GM21423 (cell line): ENCODE measurements at regions not wholly inside any gene's neighbourhood (a gene's known extent, or its start where the extent isn't known, plus 50 kb on each side); places are given as distances from the start of the nearest gene placed in this dataset.
"Not testable (repeated sequence)": the region's sequence is repeated elsewhere in the genome, so short reads cannot be mapped to it uniquely, and the experiment has no call there.

Experiments used
- ATAC-seq: cut with Tn5 transposase; IDR thresholded peaks from one replicate; pipeline ENCODE4 v1.9.1; 2021; ENCODE audit warnings: mild to moderate bottlenecking, moderate library complexity; ENCODE audit not compliant: unreplicated experiment

DNA sequence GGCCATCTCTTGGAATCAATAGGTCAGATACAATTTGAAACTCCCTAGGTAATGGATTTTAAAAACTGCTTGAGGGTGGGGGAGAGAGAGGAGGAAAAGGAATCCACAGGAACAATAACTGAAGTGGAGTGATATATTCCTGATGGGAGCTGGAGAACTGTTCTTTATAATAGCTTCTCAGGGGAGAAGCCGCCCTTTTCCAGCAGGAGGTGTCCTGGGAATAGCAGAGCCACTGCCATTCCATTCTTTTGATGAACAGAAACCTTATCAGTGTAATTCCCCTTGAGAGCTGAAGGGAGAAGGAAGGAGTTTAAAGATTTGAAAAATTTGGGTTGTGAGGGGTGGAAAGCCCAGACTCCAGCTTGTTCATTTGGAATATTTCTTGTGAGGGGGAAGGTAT, 504.9 kb upstream of the DPH6 start:
- ATAC-seq = no peak

DNA sequence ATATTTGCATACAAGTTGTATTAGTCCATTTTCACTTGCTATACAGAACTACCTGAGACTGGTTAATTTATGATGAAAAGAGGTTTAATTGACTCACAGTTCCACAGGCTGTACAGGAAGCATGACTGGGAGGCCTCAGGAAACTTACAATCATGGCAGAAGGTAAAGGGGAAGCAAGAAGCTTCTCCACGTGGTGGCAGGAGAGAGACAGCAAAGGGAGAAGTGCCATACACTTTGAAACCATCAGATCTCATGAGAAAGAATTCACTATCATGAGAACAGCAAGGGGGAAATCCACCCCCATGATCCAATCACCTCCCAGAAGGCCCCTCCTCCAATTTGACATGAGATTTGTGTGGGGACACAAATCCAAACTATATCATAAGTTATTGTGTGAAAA, 506.7 kb upstream of the DPH6 start:
- ATAC-seq = not testable (repeated sequence)

DNA sequence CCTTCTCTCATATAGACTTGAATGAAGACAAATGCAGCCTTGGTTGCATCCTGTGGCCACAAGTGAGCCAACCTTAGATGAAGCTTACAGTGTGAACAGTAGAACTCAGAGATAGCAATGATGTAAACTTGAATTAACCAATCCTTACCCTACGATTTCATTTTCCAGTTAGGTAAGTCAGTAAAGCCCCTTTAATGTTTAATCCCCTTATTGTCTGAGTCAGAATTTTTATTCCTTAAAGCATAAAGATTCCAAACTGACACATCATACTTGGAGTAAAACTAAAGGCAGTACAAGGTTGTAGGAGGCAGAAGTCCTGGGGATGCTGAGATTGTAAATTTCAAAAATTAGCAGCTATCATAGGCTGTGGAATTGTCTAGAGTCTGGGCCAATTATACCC, 507.8 kb upstream of the DPH6 start:
- no peak for ATAC-seq

DNA sequence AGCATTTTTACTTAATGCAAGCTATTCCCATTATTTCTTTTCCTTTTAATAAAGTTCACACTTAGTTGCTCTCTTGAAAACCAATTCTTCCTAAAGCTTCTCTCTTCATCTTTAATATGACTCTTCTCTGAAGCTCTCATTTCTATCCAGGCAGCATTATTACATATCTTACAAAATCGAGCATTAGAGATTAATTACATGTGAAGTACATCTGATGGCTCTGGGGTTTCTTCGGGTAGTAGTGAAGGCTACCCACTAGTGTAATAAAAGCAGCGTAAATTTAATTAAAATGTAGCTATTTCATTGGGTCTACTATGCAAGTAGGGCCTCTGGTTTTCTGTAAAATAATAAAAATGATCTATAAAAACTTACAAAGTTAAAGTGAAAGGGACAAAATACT, 513.6 kb upstream of the DPH6 start:
- ATAC-seq = no peak

DNA sequence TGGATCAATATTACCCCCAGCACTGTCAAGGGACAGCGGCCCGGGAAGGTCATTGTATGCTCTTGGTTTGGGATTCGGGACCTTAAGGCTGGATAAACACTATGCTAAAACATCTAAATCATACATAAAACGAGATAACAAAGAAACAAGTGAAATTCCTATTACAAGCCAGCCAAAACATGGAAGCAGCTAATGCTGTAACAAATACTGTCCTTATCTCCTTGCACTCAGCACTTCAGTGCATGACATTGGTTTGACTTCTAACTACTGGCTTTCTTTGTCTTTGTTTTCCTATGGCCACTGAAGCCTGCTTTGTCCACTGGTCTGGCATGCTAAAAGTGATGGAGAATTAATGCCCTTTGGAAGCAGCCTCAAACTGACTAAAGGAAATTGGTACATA, 516.4 kb upstream of the DPH6 start:
- no peak for ATAC-seq

GRCh38 chr15:36066757-36067156, 512.7 kb upstream of the CDIN1 start:
- ATAC-seq = no peak

DNA sequence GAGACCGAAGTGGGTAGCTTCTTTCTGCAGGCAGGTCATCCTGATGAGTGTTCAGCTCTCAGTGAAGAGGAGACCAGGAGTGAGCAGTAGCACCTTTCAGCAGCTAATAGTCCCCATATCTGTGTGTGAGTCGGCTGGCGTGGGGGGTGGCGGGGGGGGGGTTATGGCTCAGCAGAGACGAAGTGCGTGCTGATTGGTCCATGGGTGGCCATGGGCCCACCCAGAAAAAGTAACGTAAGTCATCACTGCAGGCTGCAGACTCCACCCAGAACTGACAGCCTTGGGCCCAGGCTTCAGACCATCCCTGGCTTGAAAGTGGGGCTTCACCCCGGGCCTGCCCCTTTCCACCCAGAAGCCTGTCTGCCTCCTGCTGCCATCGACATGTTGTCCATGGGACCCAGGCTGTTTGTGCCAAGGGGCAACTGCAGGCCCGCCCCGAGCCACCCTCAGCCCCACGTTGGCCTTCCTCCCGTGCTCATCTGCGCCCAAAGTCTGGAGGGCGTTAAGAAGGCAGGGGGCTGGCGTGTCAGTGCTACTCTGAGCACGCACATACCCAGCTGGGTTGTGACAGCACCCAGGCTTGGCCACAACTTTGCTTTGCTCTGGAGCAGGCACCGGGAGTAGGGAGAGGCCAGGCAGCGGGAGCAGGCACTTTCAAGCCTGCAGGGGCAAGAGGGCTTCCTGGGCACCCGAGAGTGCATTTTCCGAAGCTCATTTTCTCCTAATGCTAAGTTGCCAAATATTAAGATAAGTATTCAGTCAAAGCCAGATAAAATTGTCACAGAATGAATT, 511.7 kb upstream of the CDIN1 start:
- no peak for ATAC-seq

- ATAC-seq = no peak
Observed at GRCh38 chr15:36075333-36075732, 504.1 kb upstream of the CDIN1 start.

- ATAC-seq = no peak
Observed at GRCh38 chr15:36079021-36079420, 500.4 kb upstream of the CDIN1 start.

DNA sequence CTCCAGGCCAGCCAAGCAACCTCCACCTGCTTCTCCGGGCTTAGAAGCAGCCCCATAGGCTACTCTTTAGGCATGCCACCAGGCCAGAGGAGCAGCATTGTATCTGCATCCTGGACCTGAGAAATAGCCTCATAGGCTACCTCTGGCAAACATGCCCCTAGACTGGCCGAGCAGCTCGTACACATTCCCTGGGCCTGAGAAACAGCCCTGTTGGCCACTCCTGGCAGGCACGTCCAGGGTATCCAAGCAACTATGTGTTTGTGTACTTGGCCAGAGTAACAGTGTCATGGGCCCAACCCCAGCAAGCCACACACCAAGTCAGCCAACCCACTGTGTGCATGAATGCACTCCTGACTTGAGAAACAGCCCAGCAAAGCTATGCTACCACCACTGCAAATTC, 498.7 kb upstream of the CDIN1 start:
- ATAC-seq = no peak

DNA sequence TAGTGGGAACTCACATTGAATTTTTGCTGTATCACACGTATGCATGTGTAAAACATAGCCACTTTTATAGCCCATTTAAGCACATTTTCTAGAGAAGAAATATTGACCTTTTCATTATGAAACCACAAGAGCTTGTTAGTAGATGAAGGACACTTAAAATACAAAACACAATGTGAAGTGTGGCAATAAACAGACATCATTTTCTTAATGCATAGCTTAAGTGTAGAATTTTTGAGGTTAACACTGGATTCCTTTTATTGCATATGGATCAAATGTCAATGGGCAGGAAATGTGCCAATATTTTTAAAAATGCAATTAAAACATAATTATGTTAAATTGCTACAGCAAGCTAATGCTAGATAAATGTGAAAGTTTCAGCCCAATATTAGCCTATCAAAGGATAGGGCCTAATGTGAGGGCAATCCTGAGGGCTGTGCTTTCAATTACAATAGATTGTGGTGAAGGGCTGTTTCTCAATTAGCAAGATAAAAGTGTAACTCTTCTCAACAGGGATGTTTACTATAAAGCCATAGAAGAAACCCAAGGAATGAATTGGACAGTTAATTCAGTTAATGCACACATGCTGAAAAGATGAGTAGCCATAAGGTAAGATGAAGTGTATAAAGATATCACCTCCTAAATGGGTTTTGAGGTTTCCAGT, 489.0 kb upstream of the CDIN1 start:
- ATAC-seq = no peak

- no peak for ATAC-seq
Observed at GRCh38 chr15:36106640-36107335, 472.6 kb upstream of the CDIN1 start.

DNA sequence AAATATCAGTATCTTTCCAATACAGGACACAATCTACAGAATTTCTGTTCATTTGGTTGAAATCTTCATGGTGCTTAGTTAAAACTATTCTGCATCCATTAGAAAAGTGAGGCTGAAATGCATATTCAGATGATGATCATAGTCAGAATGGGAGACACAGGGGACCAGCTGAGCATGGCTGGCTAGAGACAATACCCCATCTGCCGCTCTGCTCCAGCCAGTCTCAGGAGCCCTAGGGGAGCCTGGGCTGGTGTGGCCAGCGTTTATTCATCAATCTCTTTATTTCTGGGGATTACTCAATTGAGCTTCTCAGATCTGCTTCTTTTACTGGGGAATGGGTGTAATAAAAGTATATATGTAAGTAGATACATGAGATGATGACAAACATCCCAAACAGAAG, 470.9 kb upstream of the CDIN1 start:
- ATAC-seq = no peak

GRCh38 chr15:36109943-36110658, 469.3 kb upstream of the CDIN1 start:
- no peak for ATAC-seq

DNA sequence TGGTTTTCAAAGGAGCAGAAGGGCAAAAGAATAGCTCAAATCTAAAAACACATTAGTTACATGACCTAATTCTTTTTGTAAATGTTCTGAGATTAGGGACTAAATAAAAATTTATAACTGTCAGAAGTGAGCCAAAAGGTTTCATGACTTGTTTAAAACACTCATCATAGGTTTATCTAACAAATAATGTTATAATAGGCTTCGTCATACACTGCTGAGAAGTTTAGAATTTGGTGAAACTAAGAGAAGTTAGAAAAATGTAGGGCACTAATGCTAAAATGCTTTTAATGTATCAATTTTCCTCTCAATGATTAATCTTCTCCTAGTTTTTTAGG, 468.8 kb upstream of the CDIN1 start:
- ATAC-seq = no peak

DNA sequence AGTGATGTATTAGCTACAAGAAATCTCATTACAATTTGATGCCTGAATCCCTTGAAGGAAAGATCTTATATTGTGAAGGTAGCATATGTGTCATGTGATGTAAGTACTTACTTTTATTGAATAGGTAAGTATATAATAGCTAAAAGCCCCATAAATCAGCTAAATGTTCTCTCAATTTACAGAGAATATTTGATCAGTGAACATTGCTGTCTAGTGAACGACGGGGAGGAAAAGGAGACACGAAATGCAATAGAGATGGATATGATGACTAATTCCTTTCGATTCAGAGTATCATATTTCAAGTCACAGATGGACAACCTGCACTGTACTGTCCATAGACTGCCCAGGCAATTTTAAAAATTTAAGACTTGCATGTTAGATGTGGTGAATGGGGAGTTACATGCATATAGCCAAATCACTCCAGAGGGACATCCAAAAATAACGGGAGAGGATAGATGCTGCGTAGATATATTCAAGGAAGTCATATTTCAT, 462.1 kb upstream of the CDIN1 start:
- ATAC-seq = no peak

DNA sequence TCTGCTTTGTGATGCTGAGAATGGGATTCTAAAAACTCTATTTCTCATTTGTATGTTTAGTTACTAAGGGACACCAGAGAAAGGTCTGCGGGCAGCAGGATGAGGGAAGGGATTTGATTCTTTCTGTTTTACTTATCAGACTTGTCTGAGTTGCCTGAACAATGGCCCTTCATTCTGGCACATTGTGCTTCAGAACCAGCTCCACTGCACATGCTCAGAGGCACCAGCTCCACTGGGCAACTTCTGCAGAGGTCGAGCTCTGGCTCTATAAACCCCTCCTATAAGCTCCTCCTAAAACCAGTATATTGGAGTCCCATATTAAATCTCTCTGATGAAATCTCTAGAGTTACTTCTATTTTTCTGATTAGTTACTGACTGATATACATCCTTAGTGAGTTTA, 453.2 kb upstream of the CDIN1 start:
- no peak for ATAC-seq

DNA sequence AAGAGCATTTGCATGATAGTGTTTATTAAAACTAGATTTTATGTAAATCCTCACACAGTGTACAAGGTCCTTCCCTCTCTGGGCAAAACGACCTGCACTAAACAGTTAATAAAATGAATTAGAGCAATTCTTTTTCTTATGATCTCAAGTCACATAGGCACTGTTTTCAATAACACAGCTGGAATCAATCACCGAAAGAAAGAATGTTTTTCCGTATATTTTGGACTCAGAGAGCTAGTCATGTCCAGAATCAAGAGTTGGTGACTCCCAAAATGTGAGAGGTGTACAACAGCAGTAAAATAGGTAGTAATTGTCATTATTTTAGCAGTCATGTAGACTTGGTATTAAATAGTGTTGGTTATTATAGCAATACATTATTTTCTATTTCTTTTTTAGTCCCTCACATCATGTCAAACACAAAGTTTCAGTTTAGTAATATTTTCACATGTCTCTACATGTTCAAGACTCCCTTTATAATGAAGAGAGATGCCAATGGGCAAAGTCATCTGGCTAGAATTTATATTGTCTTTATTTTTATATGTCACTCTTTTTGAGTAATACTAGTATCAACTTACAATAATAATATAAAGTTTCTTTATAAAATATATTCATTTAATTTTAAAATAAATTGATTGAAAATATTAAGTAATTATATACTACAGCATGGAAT, 448.6 kb upstream of the CDIN1 start:
- ATAC-seq = no peak

DNA sequence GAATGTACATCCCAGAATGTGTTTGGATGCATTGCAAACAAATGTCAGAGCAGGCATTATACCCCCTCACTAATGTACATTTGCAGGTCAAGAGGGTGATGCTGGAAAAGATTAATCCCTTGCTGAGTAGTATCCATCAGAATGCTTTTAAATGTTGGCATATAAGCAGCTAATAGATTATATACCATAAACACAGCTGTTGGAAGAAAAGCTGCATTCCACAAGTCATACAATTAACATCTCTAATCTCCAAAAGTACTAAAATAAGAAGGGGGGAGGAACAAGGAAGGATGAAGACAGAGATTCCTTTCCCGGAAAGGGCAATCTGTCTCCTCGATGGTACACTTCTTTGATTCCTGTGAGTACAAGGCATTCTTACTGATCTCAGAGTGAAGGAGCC, 445.7 kb upstream of the CDIN1 start:
- no peak for ATAC-seq

DNA sequence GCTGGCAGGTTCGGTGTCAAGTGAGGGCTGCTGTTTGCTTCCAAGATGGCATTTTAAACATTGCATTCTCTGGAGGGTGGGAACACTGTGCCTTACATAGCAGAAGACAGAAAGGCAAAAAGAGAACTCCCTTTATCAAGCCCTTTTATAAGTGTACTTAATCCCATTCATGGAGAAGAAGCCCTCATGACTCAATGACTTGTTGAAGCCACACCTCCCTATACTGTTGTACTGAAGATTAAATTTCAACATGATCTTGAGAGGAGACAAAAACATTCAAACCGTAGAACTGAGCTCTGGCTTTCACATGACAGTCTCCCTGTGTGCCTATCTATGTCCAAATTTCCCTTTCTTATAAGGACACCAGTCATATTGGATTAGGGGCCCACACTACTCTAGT, 443.4 kb upstream of the CDIN1 start:
- ATAC-seq = no peak

DNA sequence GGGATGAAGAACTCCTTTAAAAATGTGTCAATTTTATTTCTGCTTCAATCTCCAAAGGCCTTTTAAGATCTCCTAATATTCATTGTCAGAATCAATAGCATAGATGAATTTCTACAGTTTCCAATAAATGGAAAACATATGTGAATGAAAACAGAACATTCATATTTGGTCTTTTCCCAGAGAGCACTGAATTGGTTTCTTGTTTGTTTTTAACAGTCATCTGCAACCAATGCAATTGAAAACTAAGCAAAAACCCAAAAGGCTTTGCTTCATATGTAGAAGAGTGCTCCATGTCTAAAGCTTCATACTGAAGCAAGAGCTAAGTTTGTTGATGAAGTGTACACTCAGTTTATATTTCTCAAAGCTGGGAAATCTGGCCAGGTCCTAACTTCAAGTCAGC, 426.5 kb upstream of the CDIN1 start:
- no peak for ATAC-seq
